Loucy (cell line): ENCODE measurements at regions not wholly inside any gene's neighbourhood (a gene's known extent, or its start where the extent isn't known, plus 50 kb on each side); places are given as distances from the start of the nearest gene placed in this dataset.
"Not testable (repeated sequence)": the region's sequence is repeated elsewhere in the genome, so short reads cannot be mapped to it uniquely, and the experiment has no call there.

Experiments
- CTCF ChIP-seq: fragments of 200-600 bp; sonication (generic); conservative IDR thresholded peaks from 2 replicates; pipeline ENCODE4 v1.5.1; 2014; ENCODE audit warnings: mild to moderate bottlenecking, antibody characterized with exemption, low read length
- EZH2phosphoT487 ChIP-seq: fragments of 200-600 bp; IDR thresholded peaks from 2 replicates; pipeline ENCODE4 v1.6.1; 2018; ENCODE audit warnings: antibody characterized with exemption, mild to moderate bottlenecking, moderate library complexity, borderline replicate concordance

GRCh38 chr11:67728163-67728571, 53.7 kb upstream of the ALDH3B2 start:
- not testable (repeated sequence) for TF ChIP-seq CTCF, EZH2phosphoT487
